ENCODE measurements at regions not wholly inside any gene's neighbourhood (a gene's known extent, or its start where the extent isn't known, plus 50 kb on each side); places are given as distances from the start of the nearest gene placed in this dataset.
A peak's percentile ranks its signal among the peaks of the same experiment; 100 is the strongest.

DNA sequence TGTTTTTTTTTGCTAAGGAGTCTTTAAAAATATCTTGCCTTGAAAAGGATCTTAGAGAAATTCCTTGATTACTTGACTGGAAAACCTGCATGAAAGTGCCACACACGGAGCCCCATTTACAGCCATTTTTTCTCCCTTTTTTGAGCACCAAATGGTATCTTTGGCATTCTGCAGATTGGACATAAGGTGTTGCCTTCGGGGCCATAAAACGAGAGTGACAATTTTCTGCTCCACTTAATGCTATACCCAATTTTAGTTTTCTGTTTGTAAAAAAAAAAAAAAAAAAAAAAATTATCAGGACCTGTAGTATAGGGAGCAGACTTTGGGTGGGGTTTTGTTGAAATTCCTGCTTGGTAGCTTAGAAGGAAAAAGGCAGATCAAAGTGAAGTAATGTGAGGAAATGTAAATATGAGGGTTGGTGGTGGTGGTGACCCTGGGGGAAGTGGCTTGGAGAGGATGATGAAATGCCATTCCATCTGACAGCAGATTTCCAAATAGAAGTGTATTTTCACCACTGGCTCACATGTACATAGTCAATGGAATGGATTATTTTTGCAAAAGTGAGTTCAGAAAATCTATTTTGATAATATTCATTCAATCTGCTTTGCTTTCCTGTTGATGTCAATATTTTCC is 212.1 kb upstream of the SOX4 start:
- DNase-seq (ENCODE audit: low read depth in 2 of 2) = no peak

DNA sequence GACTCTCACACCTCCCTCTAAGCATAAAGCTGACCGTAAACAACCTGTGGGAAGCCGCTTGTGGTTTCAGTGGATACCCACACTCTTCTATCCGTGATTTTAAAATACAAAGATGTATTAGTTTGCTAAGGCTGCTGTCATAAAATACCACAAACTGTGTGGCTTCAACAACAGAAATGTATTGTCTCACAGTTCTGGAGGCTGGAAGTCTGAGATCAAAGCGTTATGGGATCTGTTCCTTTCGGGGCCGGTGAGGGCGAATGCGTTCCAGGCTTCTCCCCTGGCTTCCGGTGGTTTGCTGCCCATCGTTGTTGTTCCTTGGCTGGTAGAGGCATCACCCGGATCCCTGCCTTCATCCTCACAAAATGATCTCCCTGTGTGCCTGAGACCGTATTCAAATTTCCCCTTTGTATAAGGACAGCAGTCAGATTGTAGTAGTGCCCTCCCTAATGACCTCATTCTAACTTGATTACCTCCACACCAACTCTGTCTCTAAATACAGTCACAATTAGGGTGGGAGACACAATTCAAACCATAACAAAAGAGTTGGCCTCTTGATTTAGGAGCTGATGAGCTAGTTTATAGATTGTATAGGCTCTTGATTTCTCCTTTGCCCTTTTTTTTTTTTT is 210.6 kb upstream of the SOX4 start:
- DNase-seq (ENCODE audit: low read depth in 2 of 2) = no peak

DNA sequence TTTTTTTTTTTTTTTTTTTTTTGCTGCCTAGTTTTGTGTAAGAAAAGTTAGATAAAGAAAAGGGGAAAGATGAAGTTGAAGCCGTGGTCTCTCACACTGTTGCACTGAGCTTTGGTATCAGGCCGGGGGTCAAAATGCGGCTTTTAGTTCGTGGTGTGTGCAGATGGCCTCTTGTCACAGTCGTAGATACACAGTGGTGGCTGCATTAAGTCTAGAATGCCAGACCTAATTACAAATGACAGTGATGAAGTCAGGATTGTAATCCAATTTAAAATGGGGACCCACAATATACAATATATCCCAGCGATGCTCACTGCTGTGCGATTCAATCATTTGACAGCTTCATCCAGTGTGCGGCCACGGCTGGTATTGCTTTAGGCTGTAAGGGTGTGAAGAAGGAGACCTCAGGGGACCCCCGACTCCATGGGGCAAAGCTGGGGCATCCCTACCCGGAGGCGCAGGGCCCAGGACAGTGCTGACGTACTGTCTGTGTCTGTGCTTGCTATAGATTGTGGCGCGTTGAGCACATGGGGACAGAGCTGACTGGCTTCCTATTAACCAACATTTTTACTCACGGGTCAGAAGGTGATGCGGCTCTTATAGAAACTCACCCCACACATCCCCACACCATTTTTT is 210.0 kb upstream of the SOX4 start:
- no peak for DNase-seq (ENCODE audit: low read depth in 2 of 2)

DNA sequence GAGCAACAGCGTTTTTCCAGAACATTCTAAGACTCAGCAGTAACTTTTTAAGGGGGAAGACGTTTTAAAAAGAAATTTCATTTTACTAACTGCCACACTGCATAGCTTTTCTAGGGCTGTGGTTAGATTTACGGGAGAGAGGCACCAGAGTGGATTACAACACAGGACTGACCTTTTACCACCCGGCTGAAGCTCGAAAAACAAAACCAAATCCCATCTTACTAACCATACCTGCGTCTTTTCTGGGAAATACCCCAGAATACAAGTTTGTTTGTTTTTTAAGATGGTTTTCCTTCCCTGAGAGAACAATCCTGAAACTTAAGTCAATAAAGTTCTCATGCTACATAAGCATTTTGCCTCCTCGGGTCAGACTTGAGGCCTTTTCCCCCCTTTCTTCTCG is 209.3 kb upstream of the SOX4 start:
- no peak for DNase-seq (ENCODE audit: low read depth in 2 of 2)

DNA sequence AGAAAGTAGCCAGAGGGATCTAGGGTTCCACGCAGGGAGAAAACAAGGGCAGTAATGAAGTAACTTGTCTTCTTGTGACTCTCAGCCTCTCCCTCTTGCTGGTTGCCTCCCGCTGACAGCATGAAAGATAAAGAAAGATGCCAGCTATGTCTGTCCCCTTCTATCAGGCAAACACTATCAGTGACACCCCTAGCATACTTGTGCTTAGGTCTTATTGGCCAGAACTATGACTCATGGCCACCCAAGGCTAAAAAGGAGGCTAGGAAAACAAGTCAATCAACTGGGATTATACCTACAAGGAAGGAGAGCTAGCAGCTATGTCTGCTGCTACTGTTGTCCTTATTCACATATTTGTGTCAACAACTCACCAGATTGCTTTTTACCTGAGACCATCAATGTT is 206.8 kb upstream of the SOX4 start:
- no peak for DNase-seq (ENCODE audit: low read depth in 2 of 2)

DNA sequence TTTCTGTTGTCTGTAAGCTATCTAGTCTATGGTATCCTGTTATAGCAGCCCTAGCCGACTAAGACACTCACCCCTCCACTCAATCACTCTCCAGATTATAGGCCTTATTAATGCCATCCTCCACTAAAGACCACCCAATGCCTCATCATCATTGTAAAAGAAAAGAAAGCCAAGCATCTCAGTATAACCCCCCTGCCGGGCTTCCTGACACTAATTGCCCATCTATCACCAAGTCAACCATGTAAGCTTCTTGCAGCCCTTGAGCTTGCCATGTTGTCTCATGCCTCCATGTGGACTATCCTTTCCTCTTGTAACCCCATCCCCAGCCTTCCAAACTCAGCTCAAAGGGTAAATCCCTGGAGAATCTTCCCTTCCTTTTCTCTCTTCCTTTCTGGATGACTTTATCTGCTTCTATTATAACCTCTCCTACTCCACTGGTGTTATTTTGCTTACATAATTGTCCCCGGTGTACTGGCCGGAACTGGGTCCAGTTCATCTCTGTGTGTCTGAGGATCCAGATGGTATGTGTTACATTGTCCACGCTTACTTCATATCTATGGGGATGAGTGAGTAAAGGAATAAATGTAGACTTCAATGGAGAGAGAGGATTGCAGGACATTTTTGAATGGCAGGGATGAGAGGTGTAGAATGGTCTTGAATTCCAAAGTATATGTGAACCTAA is 202.9 kb upstream of the SOX4 start:
- no peak for DNase-seq (ENCODE audit: low read depth in 2 of 2)

DNA sequence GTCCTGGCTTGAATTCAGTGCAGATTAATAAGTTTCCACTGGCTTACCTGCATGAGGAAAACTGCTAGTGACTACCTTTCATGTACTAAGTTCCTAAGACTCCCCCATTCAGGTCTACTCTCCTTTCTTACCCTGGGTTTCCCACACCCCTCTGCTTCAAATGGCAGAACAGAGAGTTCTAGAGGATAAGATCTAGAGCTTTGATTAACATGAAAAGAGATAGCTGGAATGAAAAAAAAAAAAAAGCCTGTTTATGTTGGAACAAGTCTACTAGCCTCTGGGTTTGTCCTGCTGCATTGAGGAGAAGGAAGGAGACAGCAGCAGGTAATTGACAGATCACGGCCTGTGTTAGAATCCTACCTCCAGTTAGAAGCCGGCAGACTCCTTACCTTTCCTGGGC is 201.4 kb upstream of the SOX4 start:
- DNase-seq (ENCODE audit: low read depth in 2 of 2) = no peak

DNA sequence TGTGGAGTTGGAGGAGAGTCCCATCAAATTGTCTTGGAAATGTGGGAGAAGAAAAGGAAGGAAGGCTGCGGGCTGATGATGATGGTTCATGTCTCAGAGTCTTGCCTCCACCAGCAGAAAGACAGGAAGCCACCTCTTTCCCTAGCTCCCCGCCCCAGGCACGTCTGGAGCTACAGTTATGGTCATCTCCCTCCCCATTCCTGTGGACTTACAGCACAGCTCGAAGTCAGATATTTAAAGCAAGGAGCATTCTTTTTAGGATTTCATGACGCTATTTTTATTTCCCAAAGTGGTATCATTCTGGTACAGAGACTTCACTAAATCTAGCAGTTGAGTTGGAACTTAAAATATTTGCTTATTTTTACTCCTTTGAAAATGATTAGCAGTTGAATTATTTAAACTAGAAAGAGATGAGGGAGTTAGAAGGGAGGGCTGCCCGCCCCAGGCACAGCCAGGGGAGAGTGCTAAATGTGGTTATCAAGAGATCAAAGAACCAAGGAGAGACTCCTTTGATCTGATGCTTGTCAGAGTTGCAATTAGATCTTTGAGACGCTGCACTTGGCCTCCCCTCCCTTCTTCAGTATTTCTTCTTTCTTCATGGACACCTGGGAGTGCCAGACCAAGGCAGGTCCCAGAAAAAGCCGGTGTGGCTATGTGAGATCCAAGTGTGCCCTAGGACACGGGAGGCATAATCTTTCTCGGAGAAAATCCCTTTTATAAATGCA is 199.9 kb upstream of the SOX4 start:
- DNase-seq (ENCODE audit: low read depth in 2 of 2) = no peak

DNA sequence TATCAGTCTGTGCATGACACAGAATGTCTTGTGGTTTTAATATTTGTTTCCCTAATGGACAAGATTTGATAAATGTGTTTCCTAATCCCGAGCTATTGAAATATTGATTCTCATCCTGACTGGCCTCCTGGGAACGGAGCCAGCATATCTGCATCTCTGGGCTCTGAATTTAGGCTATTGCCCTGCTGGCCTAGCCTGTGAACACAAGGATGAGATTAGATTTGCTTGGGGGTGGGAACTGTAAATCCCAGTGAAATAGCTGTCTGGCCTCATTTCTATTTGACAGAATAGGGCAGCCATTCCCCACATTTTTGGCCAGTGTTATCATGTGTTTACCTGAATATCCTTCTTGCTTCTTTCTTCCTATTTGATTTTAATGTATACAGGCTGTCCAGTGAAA is 198.4 kb upstream of the SOX4 start:
- DNase-seq (ENCODE audit: low read depth in 2 of 2) = peak; percentile 47 to 57

DNA sequence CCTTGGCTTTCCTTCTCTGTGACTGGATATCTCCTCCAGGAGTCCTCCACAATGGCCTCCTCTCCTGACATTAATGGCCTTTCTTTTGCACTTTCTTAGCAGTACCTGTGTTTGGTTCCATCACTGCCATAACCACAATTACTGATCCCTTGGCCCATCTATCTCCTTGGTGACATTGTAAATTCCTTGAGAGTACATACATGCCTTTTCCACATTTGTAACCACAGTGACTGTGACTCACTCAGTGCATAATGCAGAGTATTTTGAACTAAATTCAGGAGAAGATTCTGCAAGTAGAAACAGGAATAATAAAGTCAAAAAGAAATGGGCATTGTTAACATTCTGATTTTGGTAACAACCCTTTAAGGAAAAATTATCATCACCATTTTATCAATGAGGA is 197.2 kb upstream of the SOX4 start:
- peak; percentile 36 to 40 for DNase-seq (ENCODE audit: low read depth in 2 of 2)

DNA sequence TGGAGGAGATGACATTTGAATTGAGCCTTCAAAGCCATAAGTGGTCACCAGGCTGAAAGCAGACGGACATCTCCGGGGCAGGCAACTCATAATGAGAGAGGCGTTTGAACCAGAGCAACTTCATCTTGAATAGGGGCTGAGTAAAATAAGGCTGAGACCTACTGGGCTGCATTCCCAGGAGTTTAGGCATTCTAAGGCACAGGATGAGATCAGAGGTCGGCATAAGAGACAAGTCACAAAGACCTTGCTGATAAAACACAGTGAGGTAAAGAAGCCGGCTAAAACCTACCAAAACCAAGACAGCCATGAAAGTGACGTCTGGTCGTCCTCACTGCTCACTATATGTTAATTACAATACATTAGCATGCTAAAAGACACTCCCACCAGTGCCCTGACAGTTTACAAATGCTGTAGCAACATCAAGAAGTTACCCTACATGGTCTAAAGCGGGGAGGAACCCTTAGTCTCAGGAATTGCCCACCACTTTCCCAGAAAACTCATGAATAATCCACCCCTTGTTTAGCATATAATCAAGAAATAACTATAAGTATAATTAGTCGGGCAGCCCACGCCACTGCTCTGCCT is 194.7 kb upstream of the SOX4 start:
- no peak for DNase-seq (ENCODE audit: low read depth in 2 of 2)

DNA sequence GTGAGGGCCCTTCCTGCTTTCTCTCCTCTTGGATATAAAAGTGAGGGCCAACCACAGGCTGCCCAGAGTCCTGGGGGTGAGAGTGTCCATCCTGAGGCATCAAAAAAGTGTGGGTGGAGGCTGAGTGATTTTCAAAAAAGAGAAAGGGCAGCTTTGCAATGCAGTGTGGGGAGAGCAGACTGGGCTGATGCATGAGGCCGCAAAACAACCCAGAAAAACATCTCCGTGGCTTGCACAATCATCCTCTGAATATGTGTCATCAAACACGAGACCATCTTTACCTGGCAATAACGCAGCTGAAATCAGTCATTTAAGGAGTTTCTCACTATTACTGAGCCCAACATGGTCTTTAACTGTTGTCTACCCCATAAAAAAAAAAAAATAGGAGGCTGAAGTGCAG is 191.2 kb upstream of the SOX4 start:
- no peak for DNase-seq (ENCODE audit: low read depth in 2 of 2)

DNA sequence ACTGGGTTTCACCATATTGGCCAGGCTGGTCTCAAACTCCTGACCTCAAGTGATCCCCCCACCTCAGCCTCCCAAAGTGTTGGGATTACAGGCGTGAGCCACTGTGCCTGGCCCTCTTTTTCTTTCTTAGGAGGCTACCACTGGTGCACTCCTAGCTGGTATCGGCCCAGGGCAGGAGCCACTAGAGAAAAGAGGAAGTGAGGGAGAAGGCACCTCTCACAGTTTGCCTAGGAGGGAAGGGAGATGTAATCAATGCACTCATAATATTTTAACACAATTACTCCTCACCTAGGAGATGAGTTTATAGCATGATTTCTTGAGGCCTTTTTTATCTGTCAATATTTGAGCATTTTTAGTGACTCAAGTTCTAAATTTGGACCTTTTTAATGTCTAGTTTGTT is 189.0 kb upstream of the SOX4 start:
- DNase-seq (ENCODE audit: low read depth in 2 of 2) = no peak

DNA sequence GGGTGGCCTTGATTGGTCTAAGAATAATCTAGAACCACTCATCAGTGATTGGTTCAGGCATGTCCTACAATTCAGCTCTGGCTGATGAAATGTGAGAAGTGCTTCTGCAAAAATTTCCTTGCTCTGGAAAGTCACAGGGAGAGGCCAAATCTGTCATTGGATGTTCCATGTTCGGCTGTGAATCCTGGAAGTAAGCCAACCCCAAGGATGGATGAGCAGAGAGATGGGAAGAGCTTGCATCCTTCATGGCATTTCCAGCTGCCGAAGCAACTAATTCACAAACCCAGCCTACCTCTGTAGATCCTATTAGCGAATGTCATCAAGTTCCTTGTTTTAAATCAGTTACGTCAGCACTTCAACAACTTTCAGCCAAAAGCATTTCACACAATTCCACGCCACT is 187.2 kb upstream of the SOX4 start:
- no peak for DNase-seq (ENCODE audit: low read depth in 2 of 2)

DNA sequence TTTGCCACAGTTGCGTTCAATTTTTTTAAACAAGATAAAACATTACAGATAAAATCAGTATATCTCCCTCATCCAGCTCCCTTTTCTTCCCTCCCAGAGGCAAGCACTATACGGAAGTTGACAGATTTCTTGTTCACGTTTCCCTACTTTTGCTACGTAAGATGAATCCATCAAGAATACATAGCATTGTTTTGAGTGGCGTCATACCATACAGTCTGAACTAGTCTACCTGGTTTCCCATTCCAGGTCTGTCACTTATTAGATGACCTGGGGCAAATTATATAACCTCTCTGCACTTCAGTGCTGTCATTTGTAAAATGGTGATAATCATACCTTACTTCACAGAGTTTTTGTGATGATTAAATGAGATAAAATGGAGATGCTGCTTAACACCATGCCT is 184.3 kb upstream of the SOX4 start:
- DNase-seq (ENCODE audit: low read depth in 2 of 2) = no peak

DNA sequence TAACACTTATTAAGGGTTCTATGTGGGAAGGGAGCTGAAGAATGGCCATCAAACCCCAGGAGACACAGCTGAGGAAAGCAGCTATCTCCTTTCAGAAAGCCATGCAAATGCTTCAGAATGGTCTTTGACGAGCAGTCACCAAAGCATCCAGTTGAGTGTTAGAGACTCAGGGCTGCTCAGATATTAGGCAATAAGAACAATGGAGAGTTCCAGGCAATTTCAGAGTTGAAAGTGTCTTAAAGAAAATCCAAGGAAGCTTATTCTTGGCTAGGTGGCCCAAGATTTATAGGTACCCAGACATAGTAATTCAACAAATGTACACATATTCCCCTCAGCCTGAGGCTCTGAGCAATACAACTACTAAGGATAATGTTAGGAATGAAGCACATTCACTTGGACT is 180.1 kb upstream of the SOX4 start:
- no peak for DNase-seq (ENCODE audit: low read depth in 2 of 2)

DNA sequence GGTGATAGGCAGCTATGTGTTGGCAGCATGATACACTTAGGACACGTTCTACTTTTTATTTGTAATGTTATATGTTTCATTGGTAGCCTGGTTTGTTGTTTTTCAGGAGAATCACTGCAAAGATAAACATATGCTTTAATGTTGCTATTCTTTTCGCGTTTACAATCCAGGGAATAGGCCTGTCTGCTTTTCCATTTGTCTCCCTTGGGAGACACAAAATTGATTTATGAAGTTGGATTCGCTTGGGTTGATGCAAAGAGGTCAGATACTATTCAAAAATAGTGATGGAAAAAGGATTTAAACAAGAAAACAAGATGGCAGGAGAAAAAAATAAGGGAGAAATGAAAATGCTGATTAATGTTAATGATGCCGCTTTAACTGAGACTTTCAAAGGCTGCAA is 179.5 kb upstream of the SOX4 start:
- no peak for DNase-seq (ENCODE audit: low read depth in 2 of 2)

DNA sequence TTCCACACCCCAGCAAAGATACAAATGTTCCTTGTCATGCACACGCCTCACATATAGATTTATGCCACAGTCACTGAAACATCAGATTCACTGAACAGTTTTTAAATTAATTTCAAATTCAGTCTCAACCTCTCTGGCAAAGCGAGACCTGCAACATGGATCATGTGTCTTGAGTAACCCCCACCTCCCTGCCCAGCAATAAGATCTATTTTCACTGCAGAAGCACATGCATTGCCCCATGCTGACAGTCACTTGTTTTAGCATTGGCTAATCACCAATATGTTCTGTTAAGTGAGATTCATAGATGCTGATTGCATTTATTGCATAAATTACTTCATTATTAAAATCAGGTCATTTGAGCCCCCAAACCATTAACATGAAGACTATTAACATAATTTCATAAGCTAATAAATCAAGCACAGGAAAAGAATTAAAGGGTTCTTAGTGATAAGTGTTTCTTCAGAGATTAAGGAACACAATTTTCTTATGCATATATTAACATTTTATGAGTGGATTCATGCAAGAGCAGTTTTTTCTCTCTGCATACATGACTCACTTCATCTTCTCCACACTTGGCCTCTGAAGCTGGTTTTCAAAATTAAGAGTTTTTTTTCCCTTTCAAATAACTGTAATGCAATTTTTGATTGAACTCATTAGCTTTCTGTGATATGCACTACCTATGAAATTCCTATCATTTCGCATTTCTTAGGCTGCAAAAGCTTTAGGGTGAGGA is 173.2 kb upstream of the SOX4 start:
- DNase-seq (ENCODE audit: low read depth in 2 of 2) = no peak

DNA sequence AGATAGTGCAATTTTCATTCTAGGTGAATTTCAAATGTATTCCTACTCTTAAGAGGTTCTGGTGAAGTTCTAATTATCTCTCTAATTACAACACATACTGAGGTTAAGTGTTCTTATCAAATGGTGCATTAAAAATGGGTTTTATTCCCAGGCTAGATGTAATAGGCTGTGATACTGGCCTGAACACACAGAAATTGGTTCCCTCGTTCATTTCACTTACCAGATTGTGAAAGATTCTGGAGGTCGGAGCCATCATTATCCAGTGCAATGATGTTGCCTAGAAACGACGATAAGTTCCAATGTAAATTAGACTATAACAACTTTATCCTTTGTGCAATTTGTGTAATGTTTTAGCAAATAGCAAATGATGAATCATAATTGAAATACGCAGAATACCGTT is 172.6 kb upstream of the SOX4 start:
- no peak for DNase-seq (ENCODE audit: low read depth in 2 of 2)

DNA sequence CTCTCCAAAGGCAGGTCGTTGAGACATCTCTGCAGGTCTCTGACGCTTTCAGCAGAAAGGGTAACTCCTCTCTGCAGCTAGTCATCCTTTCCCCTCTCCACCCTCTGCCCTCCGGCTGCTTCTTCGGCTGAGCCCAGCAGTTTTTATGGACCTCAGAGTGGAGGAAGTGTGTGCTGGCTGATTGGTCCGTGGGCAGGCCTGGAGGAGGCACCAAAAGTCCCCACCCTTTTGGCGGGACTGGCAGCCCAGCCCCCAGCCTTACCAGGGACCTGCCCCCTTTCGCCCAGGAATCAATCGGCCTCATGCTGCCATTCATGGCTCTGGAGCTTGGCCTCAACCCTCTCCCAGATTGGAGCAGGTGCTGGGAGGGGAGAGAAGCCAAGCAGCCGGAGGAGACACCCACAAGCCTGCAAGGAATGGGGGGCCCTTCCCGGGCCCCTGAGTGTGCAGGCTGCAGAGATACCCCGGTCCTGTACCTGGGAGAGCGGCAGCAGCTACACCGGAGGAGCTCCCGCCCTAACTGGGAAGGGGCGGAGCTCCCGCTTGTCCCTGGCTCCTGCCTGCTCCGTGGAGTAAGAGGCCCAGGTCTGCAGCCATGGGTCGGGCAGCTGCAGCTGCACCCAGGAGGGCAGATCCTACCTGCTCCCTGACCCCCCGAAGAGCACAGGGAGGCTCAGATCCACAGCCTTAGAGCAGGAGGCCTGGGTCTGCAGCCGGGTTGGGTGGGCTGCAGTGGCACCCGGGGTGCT is 170.3 kb upstream of the SOX4 start:
- no peak for DNase-seq (ENCODE audit: low read depth in 2 of 2)

Measured in fibroblast of skin of left biceps (primary cell).